RPMI7951 (cell line): ENCODE measurements at regions not wholly inside any gene's neighbourhood (a gene's known extent, or its start where the extent isn't known, plus 50 kb on each side); places are given as distances from the start of the nearest gene placed in this dataset.

Experiments
- DNase-seq: peaks from one replicate; pipeline ENCODE4 v3.0.0-alpha.2; 2012; ENCODE audit warnings: low read depth

- no peak for DNase-seq
These were observed 307.7 kb downstream of the ARPP21 start for GRCh38 chr3:35946854-35947515.

DNA sequence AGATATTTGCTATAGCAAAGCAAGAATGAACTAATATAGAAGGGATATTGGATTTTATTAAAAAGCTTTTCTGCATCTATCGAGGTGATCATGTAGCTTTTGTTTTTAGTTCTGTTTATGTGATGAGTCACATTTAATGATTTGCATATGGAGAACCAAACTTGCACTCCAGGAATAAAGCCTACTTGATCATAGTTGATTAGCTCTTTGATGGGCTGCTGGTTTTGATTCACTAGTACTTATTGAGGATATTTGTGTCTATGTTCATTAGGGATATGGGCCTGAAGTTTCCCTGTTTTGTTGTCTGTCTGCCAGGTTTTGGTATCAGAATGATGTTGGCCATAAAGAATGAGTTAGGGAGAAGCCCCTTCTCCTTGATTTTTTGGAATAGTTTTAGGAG lies 310.7 kb downstream of the ARPP21 start:
- no peak for DNase-seq

DNA sequence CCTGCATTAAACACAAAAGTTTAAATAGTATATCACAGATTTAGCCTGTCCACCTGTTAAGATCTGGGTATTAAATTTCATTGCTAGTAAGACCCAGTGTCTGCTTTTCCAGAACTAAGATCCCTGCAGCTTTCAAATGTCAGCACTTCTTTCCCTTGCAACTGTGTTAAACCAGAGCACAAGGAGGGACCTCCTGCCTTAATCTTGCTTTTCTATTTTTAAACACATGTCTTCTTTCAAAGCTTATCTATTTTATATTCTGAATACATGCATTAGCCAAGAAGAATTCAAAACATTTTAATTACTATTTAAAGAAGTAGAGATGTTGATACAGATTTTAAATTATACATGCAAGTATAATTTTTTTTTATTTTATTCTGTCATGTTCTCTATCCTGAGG lies 315.1 kb downstream of the ARPP21 start:
- DNase-seq = no peak

GRCh38 chr3:35965908-35966307 lies 326.6 kb downstream of the ARPP21 start:
- peak; percentile 35 for DNase-seq

GRCh38 chr3:35966629-35967464 lies 327.5 kb downstream of the ARPP21 start:
- DNase-seq = no peak

GRCh38 chr3:35968043-35968622 lies 328.8 kb downstream of the ARPP21 start:
- no peak for DNase-seq

GRCh38 chr3:35969406-35969805 lies 330.1 kb downstream of the ARPP21 start:
- DNase-seq = no peak

DNA sequence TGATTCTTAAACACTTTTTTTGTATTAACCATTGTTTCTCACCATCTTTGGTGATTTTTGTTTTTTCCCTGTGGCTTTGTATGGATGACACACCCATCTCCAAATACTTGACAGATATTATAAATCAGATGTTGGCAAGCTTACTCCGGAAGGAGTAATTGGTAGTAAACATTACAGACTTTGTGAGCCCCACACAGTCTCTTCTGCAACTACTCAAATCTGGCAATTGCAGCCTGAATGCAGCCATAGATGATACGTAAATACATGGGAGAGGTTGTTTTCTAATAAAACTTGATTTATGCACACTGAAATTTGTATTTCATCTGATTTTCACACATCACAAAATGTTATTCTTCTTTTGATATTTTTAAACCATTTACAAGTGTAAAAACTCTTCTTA lies 331.5 kb downstream of the ARPP21 start:
- DNase-seq = no peak

DNA sequence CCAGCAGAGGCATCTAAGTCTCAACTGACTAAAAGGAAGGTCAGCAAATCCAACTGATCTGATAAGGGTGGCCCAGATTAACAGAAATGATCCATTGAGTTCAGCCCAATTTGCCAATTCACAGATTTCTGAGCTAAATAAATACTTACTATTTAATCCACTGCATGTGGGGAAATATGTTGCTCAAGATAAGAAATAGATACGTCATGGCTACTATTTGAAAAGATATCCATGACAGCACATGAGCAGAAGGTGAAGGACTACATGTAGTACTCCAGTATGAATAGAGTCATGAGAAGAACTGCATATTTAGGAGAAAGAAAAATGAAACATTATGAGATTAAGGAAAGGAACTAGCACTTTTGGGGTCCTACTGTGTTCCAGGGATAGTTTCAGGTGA lies 332.4 kb downstream of the ARPP21 start:
- DNase-seq = no peak

DNA sequence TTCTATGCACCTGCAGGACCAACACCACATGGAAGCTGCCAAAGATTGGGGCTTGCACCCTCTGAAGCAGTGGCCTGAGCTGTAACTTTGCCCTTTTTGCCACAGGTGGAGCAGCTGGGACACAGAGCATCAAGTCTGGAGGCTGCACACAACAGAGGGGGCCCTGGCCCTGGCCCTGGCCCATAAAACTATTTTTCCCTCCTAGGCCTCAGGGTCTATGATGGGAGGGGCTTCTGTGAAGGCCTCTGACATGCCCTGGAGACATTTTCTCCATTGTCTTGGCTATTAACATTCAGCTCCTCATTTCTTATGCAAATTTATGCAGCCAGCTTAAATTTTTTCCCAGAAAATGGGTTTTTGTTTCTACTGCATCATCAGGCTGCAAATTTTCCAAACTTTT lies 335.5 kb downstream of the ARPP21 start:
- no peak for DNase-seq

DNA sequence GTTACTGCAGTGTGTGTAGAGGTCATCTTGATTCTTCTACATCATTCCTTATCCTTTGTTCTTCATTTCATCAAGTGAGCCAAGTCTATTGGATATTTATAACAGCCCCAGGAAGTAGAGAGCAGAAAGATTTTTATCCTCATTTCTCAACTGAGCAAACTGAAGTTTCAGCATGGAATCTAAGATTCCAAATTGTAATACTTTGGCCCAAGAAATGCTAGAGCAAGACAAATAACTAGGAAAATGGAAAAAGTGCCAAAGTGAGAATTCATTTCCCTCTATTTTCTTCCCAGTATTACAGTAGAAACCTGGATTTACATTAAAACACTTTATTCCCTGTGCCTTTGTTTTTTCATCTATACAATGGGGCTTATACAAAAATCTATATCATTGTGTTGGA lies 346.8 kb downstream of the ARPP21 start:
- no peak for DNase-seq

DNA sequence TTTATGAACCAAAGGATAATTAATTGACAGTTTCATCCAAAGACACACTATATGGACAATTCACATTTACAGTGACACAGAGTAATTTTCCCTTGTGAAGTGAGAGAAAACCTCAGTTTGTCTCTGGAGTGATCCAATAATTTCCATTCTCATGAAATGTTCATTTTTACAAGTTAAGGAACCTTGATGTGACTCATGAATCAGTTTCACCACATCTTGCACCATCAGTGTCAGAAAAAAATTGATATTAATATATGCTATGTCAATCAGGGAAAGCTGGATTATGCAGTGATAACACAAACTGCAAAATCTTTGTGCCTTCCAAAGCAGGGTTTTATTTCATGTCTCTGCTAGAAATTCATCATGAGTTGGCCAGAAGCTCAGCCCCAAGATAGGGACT lies 348.1 kb downstream of the ARPP21 start:
- DNase-seq = no peak

DNA sequence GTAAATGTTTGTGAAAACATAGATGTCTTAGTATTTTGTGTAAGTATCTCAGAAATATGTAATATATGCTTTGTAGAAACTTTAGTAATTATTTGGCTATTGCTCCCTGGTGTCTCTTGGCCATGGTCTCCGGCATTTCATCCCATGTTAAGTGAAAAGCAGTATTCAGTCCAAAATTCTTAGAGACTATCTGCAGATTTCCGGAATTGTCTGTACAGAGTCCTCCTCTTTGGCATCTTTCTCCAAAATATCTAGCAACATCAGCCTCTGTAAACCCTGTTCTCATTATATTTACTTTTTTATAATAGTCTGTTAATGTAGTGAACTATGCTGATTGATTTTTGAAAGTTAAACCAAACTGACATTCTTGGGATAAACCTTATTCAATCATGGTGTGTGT lies 352.7 kb downstream of the ARPP21 start:
- no peak for DNase-seq

DNA sequence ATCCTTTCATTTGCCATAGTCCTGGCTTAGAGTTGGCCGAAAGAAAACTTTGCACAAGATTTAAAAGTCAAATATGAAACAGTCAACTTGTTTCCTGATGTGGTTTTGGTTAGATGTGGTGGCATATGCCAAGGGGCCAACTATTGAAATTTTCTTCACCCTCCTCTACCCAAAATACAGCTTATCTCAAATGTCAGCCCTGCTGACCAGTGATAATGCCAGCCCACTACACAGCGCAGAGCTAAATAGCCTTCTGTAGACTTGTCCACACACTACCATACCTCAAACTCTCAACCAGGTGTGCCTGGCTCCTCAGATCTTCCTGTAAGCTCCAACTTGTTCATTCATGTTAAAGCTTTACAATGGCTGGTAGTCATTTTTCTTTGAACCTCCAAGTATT lies 368.5 kb upstream of the STAC start:
- no peak for DNase-seq

DNA sequence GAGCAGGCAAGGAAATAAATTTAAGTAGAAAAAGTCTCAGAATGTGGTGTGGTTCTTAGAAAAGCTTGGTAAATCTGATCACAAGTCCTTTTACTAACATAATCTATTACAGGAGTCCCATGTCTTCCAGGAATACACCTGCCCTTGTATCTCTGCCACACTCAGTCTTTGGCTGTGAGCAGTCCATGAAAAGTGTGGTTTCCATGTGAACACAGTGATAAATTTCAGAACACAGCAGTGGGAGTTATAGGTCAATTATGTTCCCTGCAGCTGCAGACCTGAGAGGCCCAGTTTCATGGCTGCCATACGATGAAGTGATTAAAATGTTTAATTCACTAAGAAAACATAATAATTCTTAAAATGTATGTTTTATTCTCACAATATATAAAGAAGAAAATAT lies 366.9 kb upstream of the STAC start:
- no peak for DNase-seq

DNA sequence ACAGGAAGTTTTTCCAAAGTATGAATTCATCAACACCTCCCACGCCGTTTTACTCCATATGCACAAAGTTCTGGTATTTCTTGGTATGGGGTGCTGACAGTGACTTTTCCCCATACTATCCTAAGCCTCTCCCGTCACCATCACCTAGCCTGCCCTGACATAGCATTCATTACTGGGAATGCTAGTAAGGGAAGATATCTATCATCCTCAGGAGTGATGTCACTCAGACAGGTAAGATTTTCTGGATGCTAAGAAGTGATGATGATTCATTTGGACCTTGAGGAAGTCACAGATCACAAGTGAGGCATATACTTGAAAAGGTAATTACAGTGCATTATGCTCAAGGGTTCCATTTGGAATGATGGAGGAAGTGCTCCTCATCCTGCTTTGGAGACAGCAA lies 355.1 kb upstream of the STAC start:
- no peak for DNase-seq

GRCh38 chr3:36032180-36033047 lies 347.9 kb upstream of the STAC start:
- no peak for DNase-seq

- no peak for DNase-seq
These were observed 321.8 kb upstream of the STAC start for GRCh38 chr3:36058404-36059030.

GRCh38 chr3:36060950-36061349 lies 319.4 kb upstream of the STAC start:
- DNase-seq = no peak

- DNase-seq = no peak
These were observed 316.3 kb upstream of the STAC start for GRCh38 chr3:36063992-36064391.

GRCh38 chr3:36065321-36065720 lies 315.0 kb upstream of the STAC start:
- DNase-seq = no peak

DNA sequence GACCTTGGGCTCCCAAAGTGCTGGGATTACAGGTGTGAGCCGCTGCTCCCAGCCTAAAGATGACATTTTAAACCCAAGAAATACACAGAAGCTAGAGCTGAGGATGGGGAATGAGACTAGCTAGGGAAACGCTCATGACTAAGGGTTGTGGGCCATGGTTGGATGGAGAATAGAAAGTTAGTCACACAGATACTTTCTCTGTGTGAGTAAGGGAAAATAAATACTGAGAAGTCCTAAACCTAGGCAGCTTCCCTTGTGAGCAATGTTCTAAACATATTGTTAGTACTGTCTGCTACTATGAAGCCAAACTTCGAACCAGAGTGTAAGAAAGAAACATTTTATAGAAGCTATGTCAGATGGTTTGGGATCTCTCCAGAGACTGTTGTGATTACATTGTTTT lies 304.8 kb upstream of the STAC start:
- DNase-seq = no peak
